CD1c-positive myeloid dendritic cell (primary cell): ENCODE measurements at regions not wholly inside any gene's neighbourhood (a gene's known extent, or its start where the extent isn't known, plus 50 kb on each side); places are given as distances from the start of the nearest gene placed in this dataset.

Source experiments
- DNase-seq: peaks from one replicate; pipeline ENCODE4 v3.0.0-alpha.2; 2016; ENCODE audit errors: extremely low spot score

GRCh38 chr6:225907-226306 is 66.4 kb upstream of the DUSP22 start:
- DNase-seq = no peak

GRCh38 chr6:226516-227073 is 65.7 kb upstream of the DUSP22 start:
- no peak for DNase-seq

- DNase-seq = peak; percentile 87
Observed at GRCh38 chr6:227074-227782, 65.1 kb upstream of the DUSP22 start.

- DNase-seq = no peak
Observed at GRCh38 chr6:227812-228338, 64.4 kb upstream of the DUSP22 start.

GRCh38 chr6:228881-229651 is 63.2 kb upstream of the DUSP22 start:
- DNase-seq = no peak

- DNase-seq = peak; percentile 72
Observed at GRCh38 chr6:231779-232178, 60.5 kb upstream of the DUSP22 start.

GRCh38 chr6:232982-233640 is 59.2 kb upstream of the DUSP22 start:
- DNase-seq = peak; percentile 85

- no peak for DNase-seq
Observed at GRCh38 chr6:234706-235372, 57.4 kb upstream of the DUSP22 start.

- peak; percentile 37 for DNase-seq
Observed at GRCh38 chr6:235763-236360, 56.4 kb upstream of the DUSP22 start.

GRCh38 chr6:236519-236918 is 55.8 kb upstream of the DUSP22 start:
- no peak for DNase-seq

GRCh38 chr6:240151-240550 is 52.1 kb upstream of the DUSP22 start:
- DNase-seq = no peak

GRCh38 chr6:241336-241865 is 50.9 kb upstream of the DUSP22 start:
- DNase-seq = no peak
